ENCODE measurements at regions not wholly inside any gene's neighbourhood (a gene's known extent, or its start where the extent isn't known, plus 50 kb on each side); places are given as distances from the start of the nearest gene placed in this dataset.

- no peak for TF ChIP-seq CTCF (IDR thresholded peaks at IDR 0.05)
- TF ChIP-seq EZH2 (IDR thresholded peaks at IDR 0.05; ENCODE audit: borderline replicate concordance, insufficient read depth, low read depth, low read length, poor library complexity, severe bottlenecking), result no peak
Measured at GRCh38 chr3:101931081-101931480, 81.8 kb downstream of the NFKBIZ start.

All from B cell (primary cell).